Kidney glomerular epithelial cell (primary cell): ENCODE measurements at regions not wholly inside any gene's neighbourhood (a gene's known extent, or its start where the extent isn't known, plus 50 kb on each side); places are given as distances from the start of the nearest gene placed in this dataset.

ENCODE experiments used
- DNase-seq: peaks from one replicate; lab custom pipeline; 2025; lab: John Stamatoyannopoulos, UW

- DNase-seq, result peak; percentile 20
Measured at GRCh38 chr15:91522605-91523332, 330.7 kb upstream of the SLCO3A1 start.

- DNase-seq, result no peak
Measured at GRCh38 chr15:91523596-91523995, 329.9 kb upstream of the SLCO3A1 start.

GRCh38 chr15:91524534-91524933 lies 329.0 kb upstream of the SLCO3A1 start:
- no peak for DNase-seq

GRCh38 chr15:91525751-91526150 lies 327.8 kb upstream of the SLCO3A1 start:
- DNase-seq, result no peak

GRCh38 chr15:91526424-91526823 lies 327.1 kb upstream of the SLCO3A1 start:
- no peak for DNase-seq

- no peak for DNase-seq
Measured at GRCh38 chr15:91528801-91529200, 324.7 kb upstream of the SLCO3A1 start.

GRCh38 chr15:91529534-91529933 lies 324.0 kb upstream of the SLCO3A1 start:
- no peak for DNase-seq

- DNase-seq, result no peak
Measured at GRCh38 chr15:91530279-91530678, 323.2 kb upstream of the SLCO3A1 start.

GRCh38 chr15:91530956-91531582 lies 322.4 kb upstream of the SLCO3A1 start:
- no peak for DNase-seq

- no peak for DNase-seq
Measured at GRCh38 chr15:91534235-91534634, 319.3 kb upstream of the SLCO3A1 start.

- DNase-seq, result no peak
Measured at GRCh38 chr15:91534976-91535375, 318.5 kb upstream of the SLCO3A1 start.

- DNase-seq, result no peak
Measured at GRCh38 chr15:91535856-91536500, 317.5 kb upstream of the SLCO3A1 start.

- no peak for DNase-seq
Measured at GRCh38 chr15:91537856-91538255, 315.7 kb upstream of the SLCO3A1 start.

- no peak for DNase-seq
Measured at GRCh38 chr15:91538782-91539181, 314.7 kb upstream of the SLCO3A1 start.

GRCh38 chr15:91541286-91541685 lies 312.2 kb upstream of the SLCO3A1 start:
- DNase-seq, result no peak

GRCh38 chr15:91542226-91542625 lies 311.3 kb upstream of the SLCO3A1 start:
- no peak for DNase-seq

GRCh38 chr15:91547356-91547755 lies 306.2 kb upstream of the SLCO3A1 start:
- DNase-seq, result no peak

GRCh38 chr15:91548549-91548948 lies 305.0 kb upstream of the SLCO3A1 start:
- DNase-seq, result no peak

- DNase-seq, result no peak
Measured at GRCh38 chr15:91549581-91549980, 303.9 kb upstream of the SLCO3A1 start.

- DNase-seq, result no peak
Measured at GRCh38 chr15:91552555-91552954, 301.0 kb upstream of the SLCO3A1 start.

GRCh38 chr15:91553196-91553854 lies 300.2 kb upstream of the SLCO3A1 start:
- DNase-seq, result no peak

GRCh38 chr15:91555312-91555711 lies 298.2 kb upstream of the SLCO3A1 start:
- no peak for DNase-seq

GRCh38 chr15:91556926-91557325 lies 296.6 kb upstream of the SLCO3A1 start:
- no peak for DNase-seq
